Progenitor cell of endocrine pancreas (in vitro differentiated cells): ENCODE measurements at regions not wholly inside any gene's neighbourhood (a gene's known extent, or its start where the extent isn't known, plus 50 kb on each side); places are given as distances from the start of the nearest gene placed in this dataset.

Source experiments
- DNase-seq: peaks from one replicate; pipeline ENCODE4 v3.0.0; 2021; ENCODE audit warnings: low spot score; ENCODE audit not compliant: unreplicated experiment
- H3K27ac Mint-ChIP-seq: 2 replicates; pipeline ENCODE4 v1.8.0; 2021; ENCODE audit warnings: mild to moderate bottlenecking, moderate library complexity, mixed read lengths
- H3K27me3 Mint-ChIP-seq: 2 replicates; pipeline ENCODE4 v1.8.0; 2021; ENCODE audit warnings: mixed read lengths
- H3K36me3 Mint-ChIP-seq: 2 replicates; pipeline ENCODE4 v1.8.0; 2022; ENCODE audit warnings: mixed read lengths; ENCODE audit not compliant: insufficient read depth
- H3K4me1 Mint-ChIP-seq: 2 replicates; pipeline ENCODE4 v1.8.0; 2021; ENCODE audit warnings: low read depth, mixed read lengths
- H3K4me3 Mint-ChIP-seq: 2 replicates; pipeline ENCODE4 v1.8.0; 2021; ENCODE audit warnings: low read depth, mild to moderate bottlenecking, moderate library complexity, mixed read lengths
- H3K9me3 Mint-ChIP-seq: 2 replicates; pipeline ENCODE4 v1.8.0; 2021; ENCODE audit warnings: low read depth, mixed read lengths
- TF ChIP-seq, protein P1 (sequence below): fragments of 200-600 bp; sonication (generic); IDR thresholded peaks from one replicate; pipeline ENCODE4 v1.5.0; 2021; ENCODE audit warnings: antibody characterized with exemption, mild to moderate bottlenecking; ENCODE audit not compliant: unreplicated experiment

DNA sequence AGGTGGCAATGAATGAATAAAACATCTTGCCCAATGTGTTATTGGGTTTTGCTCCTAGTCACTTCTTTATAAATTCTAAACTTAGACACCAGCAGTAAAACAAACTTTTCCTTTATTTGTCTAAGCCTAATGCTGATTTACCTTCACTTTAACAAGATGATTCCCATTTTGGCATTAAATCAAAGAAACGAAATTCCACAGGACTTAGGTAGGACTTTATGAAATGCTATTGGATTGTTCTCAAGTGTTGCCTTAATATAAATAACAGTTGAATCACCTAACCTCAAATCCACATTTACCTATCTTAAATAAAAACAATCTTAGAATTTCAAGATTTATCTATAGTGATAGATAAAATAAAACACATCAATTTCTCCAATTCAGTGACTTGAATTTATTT is 831.8 kb downstream of the EPHA7 start:
- no peak for DNase-seq
- Mint-ChIP-seq H3K27me3 (no peaks in the 10 kb centered on the region), H3K27ac (no peak overlapping the region), H3K4me1 (peaks cover 10% of the 10 kb centered on the region), H3K36me3 (no peaks in the 10 kb centered on the region), H3K9me3 (no peaks in the 10 kb centered on the region), H3K4me3 (no peak overlapping the region)
- TF ChIP-seq, protein P1, sequence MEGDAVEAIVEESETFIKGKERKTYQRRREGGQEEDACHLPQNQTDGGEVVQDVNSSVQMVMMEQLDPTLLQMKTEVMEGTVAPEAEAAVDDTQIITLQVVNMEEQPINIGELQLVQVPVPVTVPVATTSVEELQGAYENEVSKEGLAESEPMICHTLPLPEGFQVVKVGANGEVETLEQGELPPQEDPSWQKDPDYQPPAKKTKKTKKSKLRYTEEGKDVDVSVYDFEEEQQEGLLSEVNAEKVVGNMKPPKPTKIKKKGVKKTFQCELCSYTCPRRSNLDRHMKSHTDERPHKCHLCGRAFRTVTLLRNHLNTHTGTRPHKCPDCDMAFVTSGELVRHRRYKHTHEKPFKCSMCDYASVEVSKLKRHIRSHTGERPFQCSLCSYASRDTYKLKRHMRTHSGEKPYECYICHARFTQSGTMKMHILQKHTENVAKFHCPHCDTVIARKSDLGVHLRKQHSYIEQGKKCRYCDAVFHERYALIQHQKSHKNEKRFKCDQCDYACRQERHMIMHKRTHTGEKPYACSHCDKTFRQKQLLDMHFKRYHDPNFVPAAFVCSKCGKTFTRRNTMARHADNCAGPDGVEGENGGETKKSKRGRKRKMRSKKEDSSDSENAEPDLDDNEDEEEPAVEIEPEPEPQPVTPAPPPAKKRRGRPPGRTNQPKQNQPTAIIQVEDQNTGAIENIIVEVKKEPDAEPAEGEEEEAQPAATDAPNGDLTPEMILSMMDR = no peak

DNA sequence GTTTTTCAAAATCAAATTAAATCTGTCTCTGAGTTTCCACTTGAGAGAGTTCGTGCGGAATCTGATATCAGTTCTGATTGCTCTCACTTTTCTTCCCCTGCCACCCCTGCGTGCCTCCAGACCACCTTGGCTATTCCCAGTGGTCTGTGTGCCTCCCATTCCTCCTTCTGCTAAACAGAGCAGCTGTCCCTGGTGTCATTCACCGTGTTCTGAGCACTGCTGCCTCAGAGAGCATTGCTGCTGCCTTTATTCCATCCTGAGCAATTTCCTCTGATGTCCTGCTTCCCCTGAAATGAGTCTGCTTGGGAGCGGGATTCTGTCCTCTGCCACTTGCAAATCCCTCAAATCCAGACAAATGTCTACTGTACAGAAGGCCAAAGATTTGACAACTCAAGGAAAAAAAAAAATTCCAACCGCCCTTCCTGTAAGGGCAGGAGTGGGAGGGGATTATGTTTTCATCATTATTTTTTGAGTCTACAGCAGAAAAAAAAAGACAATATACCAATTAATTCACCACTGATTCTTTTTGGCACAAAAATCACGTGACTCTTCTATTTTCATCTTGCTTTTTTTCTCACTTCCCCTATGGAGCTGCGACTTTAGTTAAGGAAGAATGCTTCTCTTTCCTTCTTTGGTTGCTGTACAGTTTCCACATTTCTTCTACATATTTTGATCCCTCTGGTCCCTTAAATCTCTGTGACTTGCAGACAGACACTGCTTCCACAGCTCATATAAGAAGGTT is 833.0 kb downstream of the EPHA7 start:
- Mint-ChIP-seq H3K9me3 (no peaks in the 10 kb centered on the region), H3K36me3 (no peaks in the 10 kb centered on the region), H3K4me3 (no peak overlapping the region), H3K27ac (no peak overlapping the region), H3K27me3 (no peaks in the 10 kb centered on the region), H3K4me1 (peaks cover 10% of the 10 kb centered on the region)
- DNase-seq = no peak
- TF ChIP-seq, protein P1 = no peak

DNA sequence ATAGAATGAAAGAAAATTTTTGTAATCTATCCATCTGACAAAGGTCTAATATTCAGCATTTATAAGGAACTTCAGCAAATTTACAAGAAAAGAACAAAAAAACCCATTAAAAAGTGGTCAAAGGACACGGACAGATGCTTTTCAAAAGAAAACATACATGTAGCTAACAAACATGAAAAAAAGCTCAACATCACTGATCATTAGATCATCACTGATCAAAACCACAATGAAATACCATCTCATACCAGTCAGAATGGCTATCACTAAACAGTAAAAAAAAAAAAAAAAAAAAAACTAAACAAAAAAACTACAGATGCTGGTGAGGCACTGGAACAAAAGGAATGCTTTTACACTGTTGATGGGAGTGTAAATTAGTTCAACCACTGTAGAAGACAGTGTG is 837.1 kb downstream of the EPHA7 start:
- Mint-ChIP-seq H3K4me1 (peaks cover 4% of the 10 kb centered on the region), H3K36me3 (no peaks in the 10 kb centered on the region), H3K4me3 (no peak overlapping the region), H3K27ac (no peak overlapping the region), H3K9me3 (peaks cover 23% of the 10 kb centered on the region), H3K27me3 (no peaks in the 10 kb centered on the region)
- TF ChIP-seq, protein P1 = no peak
- no peak for DNase-seq

DNA sequence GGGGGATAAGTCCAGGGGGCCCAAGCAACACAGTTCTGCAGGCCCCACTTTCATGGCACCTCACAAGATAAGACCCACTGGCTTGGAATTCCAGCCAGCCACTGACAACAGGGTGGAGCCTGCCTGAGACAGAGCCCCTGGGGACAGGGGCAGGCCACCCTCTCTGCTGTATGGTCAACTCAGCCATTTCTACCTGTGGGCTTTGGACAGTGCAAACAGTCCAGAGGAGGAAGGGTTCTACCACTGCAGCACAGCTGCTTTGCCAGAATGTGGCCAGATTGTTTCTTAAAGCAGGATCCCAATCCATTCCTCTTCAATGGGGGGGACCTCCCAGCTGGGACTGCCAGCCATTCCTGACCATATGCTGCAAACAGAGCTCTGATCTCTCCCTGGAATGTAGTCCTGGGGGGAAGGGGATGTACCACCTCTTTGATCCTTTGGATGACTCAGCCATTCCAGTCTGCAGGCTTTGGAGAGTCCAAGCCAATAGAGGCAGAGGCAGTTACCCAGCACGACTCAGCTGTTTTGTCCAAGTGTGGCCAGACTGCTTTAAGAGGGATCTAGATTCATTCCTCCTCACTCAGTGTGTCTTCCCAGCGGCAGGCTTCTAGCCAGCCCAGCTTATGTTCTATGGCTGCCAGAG is 842.2 kb downstream of the EPHA7 start:
- H3K9me3 Mint-ChIP-seq = peaks cover 23% of the 10 kb centered on the region
- no peaks in the 10 kb centered on the region for H3K4me1 Mint-ChIP-seq
- no peak overlapping the region for H3K27ac Mint-ChIP-seq
- no peak for DNase-seq
- no peak overlapping the region for H3K4me3 Mint-ChIP-seq
- H3K36me3 Mint-ChIP-seq = no peaks in the 10 kb centered on the region
- H3K27me3 Mint-ChIP-seq = no peaks in the 10 kb centered on the region
- TF ChIP-seq, protein P1 = no peak

DNA sequence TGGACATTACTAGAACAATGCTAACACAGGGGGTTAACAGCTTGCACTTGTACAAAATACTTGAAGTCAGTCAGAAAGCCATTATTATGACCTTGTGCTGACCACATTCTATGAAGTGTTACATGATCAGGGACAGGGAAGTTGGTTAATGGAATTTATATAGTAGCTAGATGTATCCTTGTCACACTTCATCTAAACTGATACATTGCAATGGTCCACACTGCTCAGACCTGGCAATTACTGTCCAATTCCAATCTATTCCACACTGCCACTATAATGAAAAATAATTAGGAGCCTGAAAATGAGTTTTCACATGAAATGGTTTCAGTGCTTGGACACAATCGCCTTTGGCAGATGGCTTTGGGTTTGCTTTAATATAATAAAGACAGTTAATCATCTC is 850.8 kb downstream of the EPHA7 start:
- DNase-seq = no peak
- H3K4me1 Mint-ChIP-seq = no peaks in the 10 kb centered on the region
- TF ChIP-seq, protein P1 = no peak
- no peaks in the 10 kb centered on the region for H3K27me3 Mint-ChIP-seq
- no peak overlapping the region for H3K4me3 Mint-ChIP-seq
- H3K9me3 Mint-ChIP-seq = no peaks in the 10 kb centered on the region
- no peaks in the 10 kb centered on the region for H3K36me3 Mint-ChIP-seq
- H3K27ac Mint-ChIP-seq = no peak overlapping the region
